Neutrophil (primary cell): ENCODE measurements at regions not wholly inside any gene's neighbourhood (a gene's known extent, or its start where the extent isn't known, plus 50 kb on each side); places are given as distances from the start of the nearest gene placed in this dataset.

Experiments
- H3K27ac ChIP-seq: fragments of 200-600 bp; sonication (generic); 2 replicates; pipeline ENCODE4 v1.5.1; 2016; ENCODE audit warnings: mild to moderate bottlenecking, moderate library complexity
- H3K27me3 ChIP-seq: fragments of 200-600 bp; sonication (generic); 2 replicates; pipeline ENCODE4 v1.6.0; 2016; ENCODE audit warnings: mild to moderate bottlenecking
- H3K36me3 ChIP-seq: fragments of 200-600 bp; sonication (generic); 2 replicates; pipeline ENCODE4 v1.5.1; 2017
- H3K4me1 ChIP-seq, 2 experiments: fragments of 200-600 bp in 1 of 2; sonication (generic) in 1 of 2; 1 replicate in 1 of 2; 2 replicates in 1 of 2; pipeline versions ENCODE4 v1.5.1 to v1.6.1; 2013 to 2016; ENCODE audit warnings: low read depth in 1 of 2, low read length in 1 of 2, mild to moderate bottlenecking in 1 of 2, moderate library complexity in 1 of 2; ENCODE audit not compliant: control insufficient read depth in 1 of 2, insufficient read depth in 1 of 2
- H3K4me3 ChIP-seq, 2 experiments: fragments of 200-600 bp in 1 of 2; sonication (generic) in 1 of 2; 1 replicate in 1 of 2; 2 replicates in 1 of 2; pipeline ENCODE4 v1.5.1; 2013 to 2016; ENCODE audit warnings: low read depth in 1 of 2, low read length in 1 of 2, mild to moderate bottlenecking in 1 of 2, moderate library complexity in 1 of 2
- H3K9me3 ChIP-seq: fragments of 200-600 bp; sonication (generic); 2 replicates; pipeline ENCODE4 v1.5.1; 2016
- CTCF ChIP-seq: fragments of 200-600 bp; sonication (generic); IDR thresholded peaks from 2 replicates; pipeline ENCODE4 v1.5.1; 2016; ENCODE audit warnings: antibody characterized with exemption

GRCh38 chr10:3424111-3424851, 251.7 kb upstream of the PITRM1 start:
- H3K9me3 ChIP-seq: no peaks in the 10 kb centered on the region
- no peak overlapping the region for H3K27ac ChIP-seq
- peaks cover 3 to 5% of the 10 kb centered on the region in 2 experiments for H3K4me1 ChIP-seq
- TF ChIP-seq CTCF: no peak
- H3K27me3 ChIP-seq: peaks cover 15% of the 10 kb centered on the region
- H3K36me3 ChIP-seq: no peaks in the 10 kb centered on the region
- H3K4me3 ChIP-seq: no peak overlapping the region

DNA sequence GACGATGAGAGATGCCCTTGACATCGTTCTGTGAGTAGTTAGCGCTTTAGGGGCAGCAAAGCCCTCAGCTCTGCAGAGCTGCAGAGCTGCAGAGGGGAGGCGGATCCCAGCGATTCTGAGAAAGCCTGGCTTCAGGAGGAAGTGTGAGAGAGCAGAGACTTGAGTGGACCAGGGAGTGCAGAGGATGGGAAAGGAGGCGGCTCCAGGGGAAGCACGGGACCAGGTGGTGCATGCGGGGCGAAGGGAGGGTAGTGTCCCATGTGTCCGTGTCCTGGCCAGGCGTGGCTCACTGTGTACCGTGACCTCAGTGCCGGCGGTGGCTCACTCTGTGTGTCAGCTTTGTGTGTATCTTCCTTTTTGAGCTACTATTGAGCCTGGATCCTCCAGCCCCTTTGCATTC, 250.8 kb upstream of the PITRM1 start:
- H3K27me3 ChIP-seq: peaks cover 20% of the 10 kb centered on the region
- no peak for TF ChIP-seq CTCF
- H3K9me3 ChIP-seq: no peaks in the 10 kb centered on the region
- H3K27ac ChIP-seq: no peak overlapping the region
- H3K4me3 ChIP-seq: no peak overlapping the region
- H3K36me3 ChIP-seq: no peaks in the 10 kb centered on the region
- peaks cover 3 to 5% of the 10 kb centered on the region in 2 experiments for H3K4me1 ChIP-seq

- no peak for TF ChIP-seq CTCF
- H3K9me3 ChIP-seq: no peaks in the 10 kb centered on the region
- H3K4me3 ChIP-seq: no peak overlapping the region
These were observed 249.7 kb upstream of the PITRM1 start for GRCh38 chr10:3422282-3422681.

GRCh38 chr10:3421537-3422257, 249.1 kb upstream of the PITRM1 start:
- Histone ChIP-seq H3K4me1 (peaks cover 3 to 5% of the 10 kb centered on the region in 2 experiments), H3K4me3 (no peak overlapping the region), H3K36me3 (no peaks in the 10 kb centered on the region), H3K27ac (no peak overlapping the region), H3K9me3 (no peaks in the 10 kb centered on the region), H3K27me3 (peaks cover 20% of the 10 kb centered on the region)
- TF ChIP-seq CTCF: no peak

More at GRCh38 chr10:3422282-3422681, 249.7 kb upstream of the PITRM1 start:
- Histone ChIP-seq H3K27me3 (peaks cover 20% of the 10 kb centered on the region), H3K27ac (no peak overlapping the region), H3K36me3 (no peaks in the 10 kb centered on the region), H3K4me1 (peaks cover 3 to 5% of the 10 kb centered on the region in 2 experiments)

GRCh38 chr10:3420527-3421469, 248.2 kb upstream of the PITRM1 start:
- Histone ChIP-seq H3K27ac (no peak overlapping the region), H3K27me3 (peaks cover 20% of the 10 kb centered on the region), H3K4me1 (peaks cover 3 to 5% of the 10 kb centered on the region in 2 experiments), H3K9me3 (no peaks in the 10 kb centered on the region), H3K36me3 (no peaks in the 10 kb centered on the region), H3K4me3 (no peak overlapping the region)
- no peak for TF ChIP-seq CTCF
